GM18519 (cell line): ENCODE measurements at regions not wholly inside any gene's neighbourhood (a gene's known extent, or its start where the extent isn't known, plus 50 kb on each side); places are given as distances from the start of the nearest gene placed in this dataset.

Experiments used
- ATAC-seq: cut with Tn5 transposase; IDR thresholded peaks from one replicate; pipeline ENCODE4 v1.9.1; 2021; ENCODE audit warnings: mild to moderate bottlenecking, moderate library complexity; ENCODE audit not compliant: unreplicated experiment, low FRiP score

DNA sequence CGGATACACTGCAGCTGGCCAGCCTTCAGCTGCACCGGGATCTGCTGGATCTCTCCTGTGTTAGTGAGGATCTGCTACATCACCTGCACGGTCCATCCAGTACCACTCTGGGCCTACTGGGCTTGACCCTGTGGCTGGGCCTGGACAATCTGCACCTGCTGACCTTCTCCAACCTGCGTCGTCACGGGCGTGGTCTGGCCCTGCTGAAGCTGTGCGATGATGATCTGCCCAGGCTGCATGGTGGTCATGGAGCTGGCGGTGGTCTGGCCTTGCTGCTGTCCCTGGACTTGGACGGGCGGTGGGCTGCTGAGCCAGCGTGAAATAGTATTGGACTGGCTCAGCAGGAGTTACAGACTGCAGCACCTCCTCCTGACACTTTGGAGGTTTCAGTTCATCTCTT is 137.1 kb upstream of the GAS1 start:
- ATAC-seq, result no peak

DNA sequence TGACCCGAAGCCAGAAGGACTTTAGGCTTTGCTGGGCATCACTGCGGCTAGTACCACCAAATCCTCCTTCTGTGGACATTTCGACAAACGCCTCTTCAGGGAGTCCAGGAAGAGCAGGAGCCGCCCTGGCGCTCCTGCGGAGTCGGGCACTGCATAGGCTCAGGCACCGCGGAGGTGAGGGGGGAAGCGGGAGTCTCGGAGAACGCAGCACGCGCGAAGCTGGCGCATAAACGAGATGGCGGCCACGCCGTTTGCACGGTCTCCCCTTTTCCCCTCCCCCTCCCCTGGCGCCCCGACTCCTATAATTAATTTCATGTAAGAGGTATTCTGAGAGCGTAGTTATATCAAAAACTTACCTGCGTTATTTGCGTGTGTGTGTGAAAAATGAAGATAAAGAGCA is 137.8 kb upstream of the GAS1 start:
- ATAC-seq, result no peak

DNA sequence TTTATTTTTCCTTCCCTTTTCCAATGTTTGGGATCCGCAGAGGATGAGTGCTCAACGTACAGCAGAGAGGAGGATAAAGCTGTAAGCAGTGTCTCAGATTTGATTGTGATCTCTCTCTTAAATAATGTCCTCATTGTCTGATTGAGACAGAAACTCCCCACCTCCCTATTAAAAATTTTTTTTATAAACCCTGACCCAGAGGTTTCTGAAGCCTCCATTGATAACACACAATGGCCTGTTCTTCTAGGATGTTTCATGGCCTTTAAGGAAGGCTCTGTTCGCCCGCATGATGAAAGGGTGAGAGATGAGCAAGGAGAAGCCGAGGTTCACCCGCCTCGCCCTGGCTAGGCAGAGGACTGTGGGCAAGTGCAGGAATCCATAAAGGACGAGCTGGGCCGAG is 138.2 kb upstream of the GAS1 start:
- no peak for ATAC-seq

DNA sequence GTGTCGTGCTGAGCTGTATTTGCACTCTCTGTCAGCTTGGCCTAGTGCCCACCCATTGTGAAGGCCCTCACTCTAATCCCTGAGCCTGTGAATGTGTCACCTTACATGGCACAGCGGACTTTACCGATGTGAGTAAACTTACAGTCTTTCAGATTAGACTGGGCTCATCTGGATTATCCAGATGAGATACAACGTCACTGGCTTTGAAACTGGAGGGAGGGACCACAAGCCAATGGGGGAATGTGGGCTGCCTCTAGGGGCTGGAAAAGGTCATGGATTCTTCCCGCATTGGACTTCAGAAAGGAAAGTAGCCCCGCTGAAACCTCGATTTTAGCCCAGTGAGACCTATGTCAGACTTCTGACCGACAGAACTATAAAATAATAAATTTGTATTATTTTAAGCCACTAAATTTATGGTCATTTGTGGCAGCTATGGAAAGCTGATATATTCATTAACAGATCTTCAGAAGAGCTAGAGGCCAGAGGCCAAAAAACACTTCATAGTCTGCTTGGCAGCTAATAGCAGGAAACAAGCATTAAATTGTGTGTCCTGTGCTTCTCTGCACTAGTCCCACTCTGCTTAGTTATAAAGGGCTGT is 139.0 kb upstream of the GAS1 start:
- ATAC-seq, result no peak

GRCh38 chr9:87087197-87087596 is 139.9 kb upstream of the GAS1 start:
- no peak for ATAC-seq

DNA sequence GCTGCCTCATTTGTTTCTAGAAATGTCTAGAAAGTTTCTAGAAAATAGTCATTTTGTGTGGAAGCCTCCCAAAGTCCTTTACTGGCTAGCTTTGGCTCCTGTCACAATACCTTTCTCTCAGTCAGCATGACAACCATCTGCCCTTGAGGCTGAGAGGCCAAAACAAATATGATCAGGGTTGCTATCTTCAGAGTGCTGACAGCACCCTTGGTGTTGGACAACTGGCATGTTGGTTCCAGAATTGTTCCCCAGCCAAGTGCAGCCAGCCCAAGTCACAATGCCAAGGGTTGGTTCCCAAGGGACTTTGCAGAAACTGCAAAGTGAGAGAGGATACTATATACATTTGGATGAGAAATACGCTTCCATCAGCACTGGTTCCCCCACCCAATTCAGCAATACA is 140.9 kb upstream of the GAS1 start:
- ATAC-seq, result no peak

- ATAC-seq, result no peak
Observed at GRCh38 chr9:87088621-87089365, 141.5 kb upstream of the GAS1 start.

DNA sequence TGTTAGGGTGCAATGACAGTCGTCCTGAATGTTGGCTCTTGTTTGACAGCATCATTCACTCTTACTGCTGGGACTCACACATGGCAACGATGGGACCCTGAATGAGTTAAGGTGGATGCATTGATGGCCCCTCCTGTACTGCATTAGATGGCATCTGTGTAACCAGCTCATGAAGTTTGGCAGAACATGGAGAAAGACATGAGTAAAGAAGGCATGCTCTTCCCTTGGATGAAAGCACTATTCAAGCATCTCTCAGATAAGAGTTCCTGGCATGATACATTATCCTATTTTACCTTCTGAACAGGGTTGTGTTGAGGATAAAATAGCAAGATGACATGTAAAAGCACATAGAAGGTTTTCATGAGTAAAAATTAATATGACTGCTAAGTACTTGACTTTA is 142.2 kb upstream of the GAS1 start:
- no peak for ATAC-seq

- no peak for ATAC-seq
Observed at GRCh38 chr9:87089929-87090328, 142.6 kb upstream of the GAS1 start.

DNA sequence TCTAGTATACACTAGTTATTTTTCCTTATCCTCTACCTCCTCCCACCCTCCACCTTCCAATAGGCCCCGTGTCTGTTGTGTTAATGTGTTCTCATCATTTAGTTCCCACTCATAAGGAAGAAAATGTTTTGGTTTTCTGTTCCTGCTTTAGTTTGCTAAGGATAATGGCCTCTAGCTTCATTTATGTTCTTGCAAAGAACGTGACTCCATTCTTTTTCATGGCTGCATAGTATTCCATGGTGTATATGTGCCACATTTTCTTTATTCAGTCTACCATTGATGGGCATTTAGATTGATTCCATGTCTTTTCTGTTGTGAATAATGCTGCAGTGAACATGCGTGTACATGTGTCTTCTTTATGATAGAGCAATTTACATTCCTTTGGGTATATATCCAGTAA is 146.5 kb upstream of the GAS1 start:
- no peak for ATAC-seq

GRCh38 chr9:87095951-87096350 is 148.6 kb upstream of the GAS1 start:
- ATAC-seq, result no peak

- ATAC-seq, result no peak
Observed at GRCh38 chr9:87096506-87096905, 149.2 kb upstream of the GAS1 start.

- no peak for ATAC-seq
Observed at GRCh38 chr9:87097238-87097637, 149.9 kb upstream of the GAS1 start.

GRCh38 chr9:87099407-87099806 is 152.1 kb upstream of the GAS1 start:
- ATAC-seq, result no peak

- no peak for ATAC-seq
Observed at GRCh38 chr9:87100001-87100400, 152.7 kb upstream of the GAS1 start.

GRCh38 chr9:87102126-87102525 is 154.8 kb upstream of the GAS1 start:
- no peak for ATAC-seq

DNA sequence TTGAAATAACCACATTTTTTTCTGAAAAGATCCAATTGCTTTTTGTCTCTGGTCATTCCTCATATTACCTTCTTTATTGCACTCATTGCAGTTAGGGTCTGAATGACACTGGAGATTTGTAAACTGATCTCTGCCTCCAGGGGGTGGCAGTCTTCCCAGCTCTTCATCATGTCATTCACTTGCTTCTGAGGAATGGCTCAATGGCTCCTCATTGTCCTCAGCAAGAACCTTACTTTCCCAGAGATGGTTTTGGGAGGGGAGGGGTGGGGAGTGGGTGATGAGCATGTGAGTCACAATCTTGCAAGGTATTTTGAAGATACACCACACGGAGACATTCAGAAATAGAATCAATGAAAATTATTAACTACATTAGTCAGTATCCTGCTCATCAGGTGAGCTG is 159.8 kb upstream of the GAS1 start:
- ATAC-seq, result no peak

- ATAC-seq, result no peak
Observed at GRCh38 chr9:87108661-87109060, 161.4 kb upstream of the GAS1 start.

DNA sequence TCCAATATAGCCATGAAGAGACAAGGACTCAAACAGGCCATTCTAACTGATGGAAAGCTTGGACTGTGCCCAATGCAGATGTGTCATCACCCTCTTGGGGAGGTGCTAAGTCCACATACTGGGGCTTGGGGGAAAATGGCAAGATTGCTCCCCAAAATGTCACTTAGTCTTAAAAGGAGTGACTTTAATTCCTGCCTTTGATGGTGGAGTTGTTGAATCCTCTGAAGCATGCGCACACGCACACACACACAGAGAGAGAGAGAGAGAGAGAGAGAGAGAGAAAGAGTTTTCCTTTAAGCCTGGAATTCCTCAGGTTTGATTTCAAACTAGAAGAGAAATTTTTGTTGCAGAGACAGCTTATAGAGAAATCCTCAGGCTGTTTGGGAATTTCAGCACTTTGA is 161.9 kb upstream of the GAS1 start:
- ATAC-seq, result no peak

DNA sequence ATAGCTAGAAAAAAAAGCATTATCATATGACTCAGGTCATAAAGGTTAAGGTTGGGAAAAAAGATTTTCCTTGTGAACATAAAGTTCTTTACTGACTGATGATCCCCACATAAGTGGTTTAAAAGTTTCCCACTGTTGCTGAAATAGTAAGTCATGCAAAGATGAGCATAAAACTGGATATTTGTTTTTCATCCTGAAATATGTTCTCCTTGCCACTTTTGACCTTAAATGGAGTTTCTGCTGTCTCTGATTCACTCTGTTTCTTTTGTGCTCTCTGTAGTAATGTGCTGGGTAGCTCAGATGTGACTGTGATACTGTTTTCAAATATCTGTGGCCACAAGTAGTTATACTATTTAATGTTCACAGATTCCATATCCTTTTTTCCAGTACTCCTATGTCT is 162.5 kb upstream of the GAS1 start:
- no peak for ATAC-seq

GRCh38 chr9:87111010-87111409 is 163.7 kb upstream of the GAS1 start:
- no peak for ATAC-seq

GRCh38 chr9:87112656-87113055 is 165.3 kb upstream of the GAS1 start:
- no peak for ATAC-seq

DNA sequence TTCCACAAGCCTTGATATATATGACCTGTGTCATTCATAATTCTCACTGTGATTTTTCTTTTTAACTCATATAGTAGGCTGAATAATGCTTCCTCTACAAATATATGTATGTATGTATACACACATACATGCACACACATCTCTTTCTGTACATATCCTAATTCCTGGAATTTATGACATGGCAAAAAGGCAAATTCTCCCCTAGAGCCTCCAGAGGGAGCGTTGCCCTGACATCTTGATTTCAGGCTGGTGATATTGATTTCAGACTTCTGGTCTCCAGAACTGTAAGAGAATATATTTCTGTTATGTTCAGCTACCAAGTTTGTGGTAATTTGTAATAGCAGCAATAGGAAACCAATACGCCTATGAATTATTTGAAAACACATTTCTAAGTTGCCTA is 166.6 kb upstream of the GAS1 start:
- no peak for ATAC-seq
